WERI-Rb-1 (cell line): ENCODE measurements at regions not wholly inside any gene's neighbourhood (a gene's known extent, or its start where the extent isn't known, plus 50 kb on each side); places are given as distances from the start of the nearest gene placed in this dataset.
"Not testable (repeated sequence)": the region's sequence is repeated elsewhere in the genome, so short reads cannot be mapped to it uniquely, and the experiment has no call there.

Experiments used
- DNase-seq: peaks from one replicate; pipeline ENCODE4 v3.0.0-alpha.2; 2020
- H3K27ac ChIP-seq: fragments of 250-450 bp; sonication (Bioruptor Pico); 2 replicates; pipeline ENCODE4 v1.5.1; 2020; ENCODE audit warnings: mild to moderate bottlenecking, moderate library complexity
- H3K27me3 ChIP-seq: fragments of 250-450 bp; sonication (Bioruptor Pico); 2 replicates; pipeline ENCODE4 v1.5.1; 2021; ENCODE audit warnings: mild to moderate bottlenecking, low read depth, moderate library complexity; ENCODE audit not compliant: insufficient read depth, severe bottlenecking
- H3K36me3 ChIP-seq: fragments of 250-450 bp; sonication (Bioruptor Pico); 2 replicates; pipeline ENCODE4 v1.5.1; 2020; ENCODE audit warnings: mild to moderate bottlenecking, moderate library complexity
- H3K4me3 ChIP-seq: 2 replicates; pipeline ENCODE4 v1.5.1; 2011; ENCODE audit warnings: low read depth, mild to moderate bottlenecking, control low read depth, low read length
- H3K9me3 ChIP-seq: fragments of 250-450 bp; sonication (Bioruptor Pico); 2 replicates; pipeline ENCODE4 v1.5.1; 2021; ENCODE audit warnings: mild to moderate bottlenecking, moderate library complexity; ENCODE audit not compliant: severe bottlenecking
- CTCF ChIP-seq: IDR thresholded peaks from 2 replicates; pipeline ENCODE4 v1.5.1; 2011; ENCODE audit warnings: low read depth, mild to moderate bottlenecking, control low read depth, inconsistent platforms, low read length

- H3K36me3 ChIP-seq: no peaks in the 10 kb centered on the region
- no peak overlapping the region for H3K4me3 ChIP-seq
- H3K9me3 ChIP-seq: no peaks in the 10 kb centered on the region
- no peak for DNase-seq
- H3K27ac ChIP-seq: no peak overlapping the region
- H3K27me3 ChIP-seq: no peaks in the 10 kb centered on the region
- TF ChIP-seq CTCF: no peak
Observed at GRCh38 chr16:87033021-87033471, 284.1 kb downstream of the C16orf95 start.

- Histone ChIP-seq H3K4me3 (no peak overlapping the region), H3K27me3 (no peaks in the 10 kb centered on the region), H3K9me3 (no peaks in the 10 kb centered on the region), H3K36me3 (no peaks in the 10 kb centered on the region), H3K27ac (no peak overlapping the region)
- TF ChIP-seq CTCF: no peak
- DNase-seq: no peak
Observed at GRCh38 chr16:87033541-87034300, 283.5 kb downstream of the C16orf95 start.

- no peaks in the 10 kb centered on the region for H3K27me3 ChIP-seq
- no peak overlapping the region for H3K4me3 ChIP-seq
- H3K9me3 ChIP-seq: no peaks in the 10 kb centered on the region
- H3K27ac ChIP-seq: no peak overlapping the region
- H3K36me3 ChIP-seq: no peaks in the 10 kb centered on the region
- DNase-seq: no peak
- no peak for TF ChIP-seq CTCF
Observed at GRCh38 chr16:87034317-87034716, 282.9 kb downstream of the C16orf95 start.

GRCh38 chr16:87035053-87035452 lies 282.1 kb downstream of the C16orf95 start:
- no peak overlapping the region for H3K4me3 ChIP-seq
- H3K27ac ChIP-seq: no peak overlapping the region
- no peaks in the 10 kb centered on the region for H3K9me3 ChIP-seq
- DNase-seq: no peak
- no peaks in the 10 kb centered on the region for H3K27me3 ChIP-seq
- no peaks in the 10 kb centered on the region for H3K36me3 ChIP-seq
- no peak for TF ChIP-seq CTCF

GRCh38 chr16:87037012-87037411 lies 280.2 kb downstream of the C16orf95 start:
- Histone ChIP-seq H3K4me3 (no peak overlapping the region), H3K27ac (no peak overlapping the region), H3K9me3 (no peaks in the 10 kb centered on the region), H3K27me3 (no peaks in the 10 kb centered on the region), H3K36me3 (no peaks in the 10 kb centered on the region)
- no peak for DNase-seq
- TF ChIP-seq CTCF: no peak

GRCh38 chr16:87038528-87038927 lies 278.7 kb downstream of the C16orf95 start:
- H3K4me3 ChIP-seq, H3K36me3 ChIP-seq, H3K27me3 ChIP-seq, H3K27ac ChIP-seq, DNase-seq, H3K9me3 ChIP-seq: not testable (repeated sequence)
